ENCODE measurements at regions not wholly inside any gene's neighbourhood (a gene's known extent, or its start where the extent isn't known, plus 50 kb on each side); places are given as distances from the start of the nearest gene placed in this dataset.

DNA sequence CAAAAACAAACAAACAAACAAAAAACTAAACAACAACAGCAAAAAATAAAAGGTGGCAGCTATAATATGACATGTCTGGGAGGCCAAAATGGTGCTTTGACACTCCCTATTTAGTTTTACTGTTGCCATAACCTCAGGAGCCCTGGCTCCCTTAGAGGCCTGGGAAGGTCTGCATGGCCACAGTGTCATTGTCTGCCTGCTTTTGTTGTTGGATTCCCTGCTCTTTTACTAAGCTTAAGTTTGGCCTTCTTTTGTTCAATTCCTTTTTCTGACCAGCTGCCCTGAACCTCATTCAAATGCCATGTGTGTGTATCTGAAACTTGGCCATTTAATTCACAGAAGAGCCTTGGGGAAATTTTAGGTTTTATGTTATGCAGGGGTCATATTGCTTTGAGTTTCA is 458.2 kb downstream of the TMEM232 start:
- TF ChIP-seq, protein P1, sequence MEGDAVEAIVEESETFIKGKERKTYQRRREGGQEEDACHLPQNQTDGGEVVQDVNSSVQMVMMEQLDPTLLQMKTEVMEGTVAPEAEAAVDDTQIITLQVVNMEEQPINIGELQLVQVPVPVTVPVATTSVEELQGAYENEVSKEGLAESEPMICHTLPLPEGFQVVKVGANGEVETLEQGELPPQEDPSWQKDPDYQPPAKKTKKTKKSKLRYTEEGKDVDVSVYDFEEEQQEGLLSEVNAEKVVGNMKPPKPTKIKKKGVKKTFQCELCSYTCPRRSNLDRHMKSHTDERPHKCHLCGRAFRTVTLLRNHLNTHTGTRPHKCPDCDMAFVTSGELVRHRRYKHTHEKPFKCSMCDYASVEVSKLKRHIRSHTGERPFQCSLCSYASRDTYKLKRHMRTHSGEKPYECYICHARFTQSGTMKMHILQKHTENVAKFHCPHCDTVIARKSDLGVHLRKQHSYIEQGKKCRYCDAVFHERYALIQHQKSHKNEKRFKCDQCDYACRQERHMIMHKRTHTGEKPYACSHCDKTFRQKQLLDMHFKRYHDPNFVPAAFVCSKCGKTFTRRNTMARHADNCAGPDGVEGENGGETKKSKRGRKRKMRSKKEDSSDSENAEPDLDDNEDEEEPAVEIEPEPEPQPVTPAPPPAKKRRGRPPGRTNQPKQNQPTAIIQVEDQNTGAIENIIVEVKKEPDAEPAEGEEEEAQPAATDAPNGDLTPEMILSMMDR (IDR thresholded peaks at IDR 0.05; ENCODE audit: poor library complexity) = no peak
- no peak for TF ChIP-seq EZH2 (IDR thresholded peaks at IDR 0.05; ENCODE audit: borderline replicate concordance)
- no peak for TF ChIP-seq EZH2phosphoT487 (IDR thresholded peaks at IDR 0.05; ENCODE audit: low read depth, severe bottlenecking, unreplicated experiment)

Measured in hepatocyte (in vitro differentiated cells).